ENCODE measurements at regions not wholly inside any gene's neighbourhood (a gene's known extent, or its start where the extent isn't known, plus 50 kb on each side); places are given as distances from the start of the nearest gene placed in this dataset.

GRCh38 chr11:134640971-134641968, 229.2 kb upstream of the B3GAT1 start:
- no peak for TF ChIP-seq POLR2A (IDR thresholded peaks at IDR 0.05)
- TF ChIP-seq CTCF (IDR thresholded peaks at IDR 0.05) = no peak

Measured in body of pancreas (tissue), 4 donors.